Loucy (cell line): ENCODE measurements at regions not wholly inside any gene's neighbourhood (a gene's known extent, or its start where the extent isn't known, plus 50 kb on each side); places are given as distances from the start of the nearest gene placed in this dataset.

Experiments used
- H2AFZ ChIP-seq: fragments of 200-600 bp; sonication (generic); 2 replicates; pipeline ENCODE4 v1.6.0; 2016; ENCODE audit warnings: antibody characterized with exemption, mild to moderate bottlenecking, low read length, moderate library complexity
- H3F3A ChIP-seq: fragments of 200-600 bp; 2 replicates; pipeline ENCODE4 v1.6.0; 2016; ENCODE audit warnings: antibody characterized with exemption, low read depth, mild to moderate bottlenecking
- H3K27me3 ChIP-seq: fragments of 200-600 bp; sonication (generic); 2 replicates; pipeline ENCODE4 v1.6.1; 2014; ENCODE audit warnings: low read length, mild to moderate bottlenecking; ENCODE audit not compliant: insufficient read depth, poor library complexity, severe bottlenecking
- H3K36me3 ChIP-seq: fragments of 200-600 bp; sonication (generic); 2 replicates; pipeline ENCODE4 v1.6.1; 2016; ENCODE audit warnings: low read length; ENCODE audit not compliant: insufficient read depth
- H3K4me1 ChIP-seq: fragments of 200-600 bp; sonication (generic); 2 replicates; pipeline ENCODE4 v1.5.1; 2014; ENCODE audit warnings: low read length, mild to moderate bottlenecking; ENCODE audit not compliant: insufficient read depth, poor library complexity, severe bottlenecking
- H3K4me2 ChIP-seq: fragments of 200-600 bp; sonication (generic); 2 replicates; pipeline ENCODE4 v1.6.0; 2014; ENCODE audit warnings: antibody characterized with exemption, low read length, low read depth, mild to moderate bottlenecking; ENCODE audit not compliant: poor library complexity, severe bottlenecking
- H3K4me3 ChIP-seq: fragments of 200-600 bp; sonication (generic); 2 replicates; pipeline ENCODE4 v1.5.1; 2014; ENCODE audit warnings: low read length, mild to moderate bottlenecking, mixed read lengths; ENCODE audit not compliant: poor library complexity, severe bottlenecking
- H3K79me2 ChIP-seq: fragments of 200-600 bp; sonication (generic); 2 replicates; pipeline ENCODE4 v1.6.1; 2014; ENCODE audit warnings: low read length; ENCODE audit not compliant: insufficient read depth
- H3K9ac ChIP-seq: fragments of 200-600 bp; sonication (generic); 2 replicates; pipeline ENCODE4 v1.6.0; 2014; ENCODE audit warnings: mild to moderate bottlenecking, low read depth, low read length, moderate library complexity; ENCODE audit not compliant: poor library complexity, severe bottlenecking
- H3K9me2 ChIP-seq: fragments of 200-600 bp; sonication (generic); replicated peaks from 2 replicates; pipeline ENCODE4 v1.6.1; 2016; ENCODE audit warnings: low read depth, low read length, mixed read lengths
- H3K9me3 ChIP-seq: fragments of 200-600 bp; sonication (generic); 2 replicates; pipeline ENCODE4 v1.6.1; 2014; ENCODE audit warnings: mild to moderate bottlenecking, antibody characterized with exemption, low read length, low read depth; ENCODE audit not compliant: insufficient read depth
- H4K20me1 ChIP-seq: fragments of 200-600 bp; sonication (generic); 2 replicates; pipeline ENCODE4 v1.6.0; 2014; ENCODE audit warnings: antibody characterized with exemption, low read length, mild to moderate bottlenecking; ENCODE audit not compliant: insufficient read depth, poor library complexity, severe bottlenecking
- EZH2phosphoT487 ChIP-seq: fragments of 200-600 bp; IDR thresholded peaks from 2 replicates; pipeline ENCODE4 v1.6.1; 2018; ENCODE audit warnings: antibody characterized with exemption, mild to moderate bottlenecking, moderate library complexity, borderline replicate concordance
- TF ChIP-seq, protein P1 (sequence below): fragments of 200-600 bp; sonication (generic); conservative IDR thresholded peaks from 2 replicates; pipeline ENCODE4 v1.5.1; 2014; ENCODE audit warnings: mild to moderate bottlenecking, antibody characterized with exemption, low read length

DNA sequence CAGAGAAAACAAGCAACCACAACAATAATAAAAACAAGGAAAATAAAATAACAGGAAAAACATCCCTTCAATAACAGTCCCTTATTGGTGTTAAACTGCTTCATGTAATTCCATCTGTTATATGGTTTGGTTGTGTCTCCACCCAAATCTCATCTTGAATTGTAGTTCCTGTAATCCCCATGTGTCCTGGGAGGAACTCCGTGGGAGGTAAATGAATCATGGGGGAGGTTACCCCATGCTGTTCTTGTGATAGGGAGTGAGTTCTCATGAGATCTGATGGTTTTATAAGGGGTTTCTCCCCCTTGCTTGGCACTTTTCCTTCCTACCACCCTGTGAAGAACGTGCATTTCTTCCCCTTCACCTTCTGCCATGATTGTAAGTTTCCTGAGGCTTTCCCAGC is 369.8 kb downstream of the TMEM232 start:
- Histone ChIP-seq H2AFZ (no peak overlapping the region), H3F3A (no peaks in the 10 kb centered on the region), H3K9me3 (no peaks in the 10 kb centered on the region), H4K20me1 (no peaks in the 10 kb centered on the region), H3K4me2 (no peak overlapping the region), H3K4me1 (no peaks in the 10 kb centered on the region), H3K4me3 (no peak overlapping the region), H3K27me3 (no peaks in the 10 kb centered on the region), H3K36me3 (no peaks in the 10 kb centered on the region), H3K9me2 (no peaks in the 10 kb centered on the region), H3K9ac (no peak overlapping the region), H3K79me2 (no peaks in the 10 kb centered on the region)
- TF ChIP-seq, protein P1, sequence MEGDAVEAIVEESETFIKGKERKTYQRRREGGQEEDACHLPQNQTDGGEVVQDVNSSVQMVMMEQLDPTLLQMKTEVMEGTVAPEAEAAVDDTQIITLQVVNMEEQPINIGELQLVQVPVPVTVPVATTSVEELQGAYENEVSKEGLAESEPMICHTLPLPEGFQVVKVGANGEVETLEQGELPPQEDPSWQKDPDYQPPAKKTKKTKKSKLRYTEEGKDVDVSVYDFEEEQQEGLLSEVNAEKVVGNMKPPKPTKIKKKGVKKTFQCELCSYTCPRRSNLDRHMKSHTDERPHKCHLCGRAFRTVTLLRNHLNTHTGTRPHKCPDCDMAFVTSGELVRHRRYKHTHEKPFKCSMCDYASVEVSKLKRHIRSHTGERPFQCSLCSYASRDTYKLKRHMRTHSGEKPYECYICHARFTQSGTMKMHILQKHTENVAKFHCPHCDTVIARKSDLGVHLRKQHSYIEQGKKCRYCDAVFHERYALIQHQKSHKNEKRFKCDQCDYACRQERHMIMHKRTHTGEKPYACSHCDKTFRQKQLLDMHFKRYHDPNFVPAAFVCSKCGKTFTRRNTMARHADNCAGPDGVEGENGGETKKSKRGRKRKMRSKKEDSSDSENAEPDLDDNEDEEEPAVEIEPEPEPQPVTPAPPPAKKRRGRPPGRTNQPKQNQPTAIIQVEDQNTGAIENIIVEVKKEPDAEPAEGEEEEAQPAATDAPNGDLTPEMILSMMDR = no peak
- TF ChIP-seq EZH2phosphoT487 = no peak

DNA sequence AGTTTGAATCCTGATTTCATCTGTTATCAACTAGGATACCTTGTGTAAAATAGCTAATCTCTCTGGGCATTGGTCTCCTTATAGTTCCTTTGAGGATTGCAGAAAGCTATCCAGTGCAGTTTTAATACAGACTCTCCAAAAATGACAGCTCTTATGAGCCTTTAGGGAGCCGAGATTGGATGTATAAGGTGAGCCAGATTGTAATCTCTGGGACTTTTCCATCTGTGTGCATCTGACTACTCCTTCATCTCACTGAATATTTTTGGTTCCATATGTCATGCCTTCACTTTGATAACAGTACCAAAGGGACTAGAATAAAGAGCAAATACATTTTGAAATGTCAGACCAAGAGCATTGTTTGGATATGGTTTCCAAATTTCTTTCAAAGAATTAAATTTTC is 367.2 kb downstream of the TMEM232 start:
- no peak for TF ChIP-seq EZH2phosphoT487
- TF ChIP-seq, protein P1 = no peak
- no peaks in the 10 kb centered on the region for H3K36me3 ChIP-seq
- no peaks in the 10 kb centered on the region for H3F3A ChIP-seq
- H2AFZ ChIP-seq = no peak overlapping the region
- no peaks in the 10 kb centered on the region for H3K9me2 ChIP-seq
- H3K79me2 ChIP-seq = no peaks in the 10 kb centered on the region
- H3K4me2 ChIP-seq = no peak overlapping the region
- no peak overlapping the region for H3K9ac ChIP-seq
- no peak overlapping the region for H3K4me3 ChIP-seq
- H3K9me3 ChIP-seq = no peaks in the 10 kb centered on the region
- H3K27me3 ChIP-seq = no peaks in the 10 kb centered on the region
- H4K20me1 ChIP-seq = no peaks in the 10 kb centered on the region
- H3K4me1 ChIP-seq = no peaks in the 10 kb centered on the region

- no peaks in the 10 kb centered on the region for H3K79me2 ChIP-seq
- no peaks in the 10 kb centered on the region for H3K9me3 ChIP-seq
- H3K4me2 ChIP-seq = no peak overlapping the region
- H4K20me1 ChIP-seq = no peaks in the 10 kb centered on the region
- no peaks in the 10 kb centered on the region for H3F3A ChIP-seq
- H2AFZ ChIP-seq = no peak overlapping the region
- no peaks in the 10 kb centered on the region for H3K4me1 ChIP-seq
- no peaks in the 10 kb centered on the region for H3K9me2 ChIP-seq
- H3K36me3 ChIP-seq = no peaks in the 10 kb centered on the region
- TF ChIP-seq, protein P1 = no peak
- TF ChIP-seq EZH2phosphoT487 = no peak
- no peaks in the 10 kb centered on the region for H3K27me3 ChIP-seq
- no peak overlapping the region for H3K9ac ChIP-seq
- no peak overlapping the region for H3K4me3 ChIP-seq
Measured at GRCh38 chr5:110361471-110361870, 365.0 kb downstream of the TMEM232 start.
